ENCODE measurements at regions not wholly inside any gene's neighbourhood (a gene's known extent, or its start where the extent isn't known, plus 50 kb on each side); places are given as distances from the start of the nearest gene placed in this dataset.

- no peaks in the 10 kb centered on the region for H3K36me3 ChIP-seq (ENCODE audit: control insufficient read depth in 1 of 2, insufficient read depth in 2 of 2, low read length in 2 of 2)
- H3K27me3 ChIP-seq (ENCODE audit: control insufficient read depth in 1 of 2, insufficient read depth in 2 of 2, low read length in 2 of 2) = no peaks in the 10 kb centered on the region
- no peak overlapping the region for H3K27ac ChIP-seq (ENCODE audit: low read depth, low read length)
- H3K9ac ChIP-seq (ENCODE audit: low read depth in 1 of 2, low read length in 2 of 2) = no peak overlapping the region
- H3K4me3 ChIP-seq (ENCODE audit: low read depth in 1 of 2, low read length in 2 of 2) = no peak overlapping the region
- no peaks in the 10 kb centered on the region for H3K9me3 ChIP-seq (ENCODE audit: control insufficient read depth in 1 of 2, low read length in 2 of 2)
- H3K4me1 ChIP-seq (ENCODE audit: control insufficient read depth in 1 of 2, insufficient read depth in 2 of 2, low read length in 2 of 2) = no peaks in the 10 kb centered on the region
Measured at GRCh38 chr12:90100579-90100978, 391.9 kb upstream of the ATP2B1 start.

- no peak overlapping the region for H3K9ac ChIP-seq (ENCODE audit: low read depth in 1 of 2, low read length in 2 of 2)
- no peaks in the 10 kb centered on the region for H3K36me3 ChIP-seq (ENCODE audit: control insufficient read depth in 1 of 2, insufficient read depth in 2 of 2, low read length in 2 of 2)
- H3K27me3 ChIP-seq (ENCODE audit: control insufficient read depth in 1 of 2, insufficient read depth in 2 of 2, low read length in 2 of 2) = no peaks in the 10 kb centered on the region
- no peaks in the 10 kb centered on the region for H3K4me1 ChIP-seq (ENCODE audit: control insufficient read depth in 1 of 2, insufficient read depth in 2 of 2, low read length in 2 of 2)
- no peak overlapping the region for H3K4me3 ChIP-seq (ENCODE audit: low read depth in 1 of 2, low read length in 2 of 2)
- H3K27ac ChIP-seq (ENCODE audit: low read depth, low read length) = no peak overlapping the region
- no peaks in the 10 kb centered on the region for H3K9me3 ChIP-seq (ENCODE audit: control insufficient read depth in 1 of 2, low read length in 2 of 2)
Measured at GRCh38 chr12:90099288-90099687, 390.6 kb upstream of the ATP2B1 start.

GRCh38 chr12:90098132-90098779 lies 389.6 kb upstream of the ATP2B1 start:
- Histone ChIP-seq H3K9me3 (ENCODE audit: control insufficient read depth in 1 of 2, low read length in 2 of 2) (no peaks in the 10 kb centered on the region), H3K27me3 (ENCODE audit: control insufficient read depth in 1 of 2, insufficient read depth in 2 of 2, low read length in 2 of 2) (no peaks in the 10 kb centered on the region), H3K4me1 (ENCODE audit: control insufficient read depth in 1 of 2, insufficient read depth in 2 of 2, low read length in 2 of 2) (no peaks in the 10 kb centered on the region), H3K27ac (ENCODE audit: low read depth, low read length) (no peak overlapping the region), H3K9ac (ENCODE audit: low read depth in 1 of 2, low read length in 2 of 2) (no peak overlapping the region), H3K4me3 (ENCODE audit: low read depth in 1 of 2, low read length in 2 of 2) (no peak overlapping the region), H3K36me3 (ENCODE audit: control insufficient read depth in 1 of 2, insufficient read depth in 2 of 2, low read length in 2 of 2) (no peaks in the 10 kb centered on the region)

- no peak overlapping the region for H3K27ac ChIP-seq (ENCODE audit: low read depth, low read length)
- H3K4me1 ChIP-seq (ENCODE audit: control insufficient read depth in 1 of 2, insufficient read depth in 2 of 2, low read length in 2 of 2) = peaks cover 8 to 9% of the 10 kb centered on the region in 2 donors
- no peak overlapping the region for H3K4me3 ChIP-seq (ENCODE audit: low read depth in 1 of 2, low read length in 2 of 2)
- H3K9me3 ChIP-seq (ENCODE audit: control insufficient read depth in 1 of 2, low read length in 2 of 2) = no peaks in the 10 kb centered on the region
- H3K9ac ChIP-seq (ENCODE audit: low read depth in 1 of 2, low read length in 2 of 2) = no peak overlapping the region
- H3K36me3 ChIP-seq (ENCODE audit: control insufficient read depth in 1 of 2, insufficient read depth in 2 of 2, low read length in 2 of 2) = no peaks in the 10 kb centered on the region
- no peaks in the 10 kb centered on the region for H3K27me3 ChIP-seq (ENCODE audit: control insufficient read depth in 1 of 2, insufficient read depth in 2 of 2, low read length in 2 of 2)
Measured at GRCh38 chr12:90091809-90092208, 383.2 kb upstream of the ATP2B1 start.

- H3K27ac ChIP-seq (ENCODE audit: low read depth, low read length) = no peak overlapping the region
Measured at GRCh38 chr12:90090929-90091651, 382.5 kb upstream of the ATP2B1 start.

GRCh38 chr12:90086281-90086680 lies 377.6 kb upstream of the ATP2B1 start:
- H3K4me1 ChIP-seq (ENCODE audit: control insufficient read depth in 1 of 2, insufficient read depth in 2 of 2, low read length in 2 of 2) = peaks cover 3% of the 10 kb centered on the region in 2 donors
- H3K27me3 ChIP-seq (ENCODE audit: control insufficient read depth in 1 of 2, insufficient read depth in 2 of 2, low read length in 2 of 2) = no peaks in the 10 kb centered on the region
- H3K4me3 ChIP-seq (ENCODE audit: low read depth in 1 of 2, low read length in 2 of 2) = no peak overlapping the region
- no peak overlapping the region for H3K27ac ChIP-seq (ENCODE audit: low read depth, low read length)
- no peaks in the 10 kb centered on the region for H3K9me3 ChIP-seq (ENCODE audit: control insufficient read depth in 1 of 2, low read length in 2 of 2)
- H3K36me3 ChIP-seq (ENCODE audit: control insufficient read depth in 1 of 2, insufficient read depth in 2 of 2, low read length in 2 of 2) = no peaks in the 10 kb centered on the region
- H3K9ac ChIP-seq (ENCODE audit: low read depth in 1 of 2, low read length in 2 of 2) = no peak overlapping the region

More at GRCh38 chr12:90090929-90091651, 382.5 kb upstream of the ATP2B1 start:
- H3K9ac ChIP-seq (ENCODE audit: low read depth in 1 of 2, low read length in 2 of 2) = no peak overlapping the region
- no peaks in the 10 kb centered on the region for H3K9me3 ChIP-seq (ENCODE audit: control insufficient read depth in 1 of 2, low read length in 2 of 2)
- H3K27me3 ChIP-seq (ENCODE audit: control insufficient read depth in 1 of 2, insufficient read depth in 2 of 2, low read length in 2 of 2) = no peaks in the 10 kb centered on the region
- H3K4me1 ChIP-seq (ENCODE audit: control insufficient read depth in 1 of 2, insufficient read depth in 2 of 2, low read length in 2 of 2) = peaks cover 8 to 9% of the 10 kb centered on the region in 2 donors
- H3K36me3 ChIP-seq (ENCODE audit: control insufficient read depth in 1 of 2, insufficient read depth in 2 of 2, low read length in 2 of 2) = no peaks in the 10 kb centered on the region
- no peak overlapping the region for H3K4me3 ChIP-seq (ENCODE audit: low read depth in 1 of 2, low read length in 2 of 2)

- Histone ChIP-seq H3K9ac (ENCODE audit: low read depth in 1 of 2, low read length in 2 of 2) (no peak overlapping the region), H3K27ac (ENCODE audit: low read depth, low read length) (no peak overlapping the region), H3K4me3 (ENCODE audit: low read depth in 1 of 2, low read length in 2 of 2) (no peak overlapping the region), H3K27me3 (ENCODE audit: control insufficient read depth in 1 of 2, insufficient read depth in 2 of 2, low read length in 2 of 2) (no peaks in the 10 kb centered on the region), H3K36me3 (ENCODE audit: control insufficient read depth in 1 of 2, insufficient read depth in 2 of 2, low read length in 2 of 2) (no peaks in the 10 kb centered on the region), H3K4me1 (ENCODE audit: control insufficient read depth in 1 of 2, insufficient read depth in 2 of 2, low read length in 2 of 2) (no peaks in the 10 kb centered on the region), H3K9me3 (ENCODE audit: control insufficient read depth in 1 of 2, low read length in 2 of 2) (no peaks in the 10 kb centered on the region)
Measured at GRCh38 chr12:90085494-90086274, 377.0 kb upstream of the ATP2B1 start.

GRCh38 chr12:90084018-90084417 lies 375.4 kb upstream of the ATP2B1 start:
- Histone ChIP-seq H3K27me3 (ENCODE audit: control insufficient read depth in 1 of 2, insufficient read depth in 2 of 2, low read length in 2 of 2) (no peaks in the 10 kb centered on the region), H3K9ac (ENCODE audit: low read depth in 1 of 2, low read length in 2 of 2) (no peak overlapping the region), H3K4me1 (ENCODE audit: control insufficient read depth in 1 of 2, insufficient read depth in 2 of 2, low read length in 2 of 2) (no peaks in the 10 kb centered on the region), H3K27ac (ENCODE audit: low read depth, low read length) (no peak overlapping the region), H3K4me3 (ENCODE audit: low read depth in 1 of 2, low read length in 2 of 2) (no peak overlapping the region), H3K36me3 (ENCODE audit: control insufficient read depth in 1 of 2, insufficient read depth in 2 of 2, low read length in 2 of 2) (no peaks in the 10 kb centered on the region), H3K9me3 (ENCODE audit: control insufficient read depth in 1 of 2, low read length in 2 of 2) (no peaks in the 10 kb centered on the region)

GRCh38 chr12:90080616-90081015 lies 372.0 kb upstream of the ATP2B1 start:
- Histone ChIP-seq H3K9ac (ENCODE audit: low read depth in 1 of 2, low read length in 2 of 2) (no peak overlapping the region), H3K4me1 (ENCODE audit: control insufficient read depth in 1 of 2, insufficient read depth in 2 of 2, low read length in 2 of 2) (no peaks in the 10 kb centered on the region), H3K27ac (ENCODE audit: low read depth, low read length) (no peak overlapping the region), H3K36me3 (ENCODE audit: control insufficient read depth in 1 of 2, insufficient read depth in 2 of 2, low read length in 2 of 2) (no peaks in the 10 kb centered on the region), H3K27me3 (ENCODE audit: control insufficient read depth in 1 of 2, insufficient read depth in 2 of 2, low read length in 2 of 2) (no peaks in the 10 kb centered on the region), H3K9me3 (ENCODE audit: control insufficient read depth in 1 of 2, low read length in 2 of 2) (no peaks in the 10 kb centered on the region), H3K4me3 (ENCODE audit: low read depth in 1 of 2, low read length in 2 of 2) (no peak overlapping the region)

- Histone ChIP-seq H3K9me3 (ENCODE audit: control insufficient read depth in 1 of 2, low read length in 2 of 2) (no peaks in the 10 kb centered on the region), H3K27ac (ENCODE audit: low read depth, low read length) (no peak overlapping the region), H3K4me1 (ENCODE audit: control insufficient read depth in 1 of 2, insufficient read depth in 2 of 2, low read length in 2 of 2) (no peaks in the 10 kb centered on the region), H3K27me3 (ENCODE audit: control insufficient read depth in 1 of 2, insufficient read depth in 2 of 2, low read length in 2 of 2) (no peaks in the 10 kb centered on the region), H3K4me3 (ENCODE audit: low read depth in 1 of 2, low read length in 2 of 2) (no peak overlapping the region), H3K36me3 (ENCODE audit: control insufficient read depth in 1 of 2, insufficient read depth in 2 of 2, low read length in 2 of 2) (no peaks in the 10 kb centered on the region), H3K9ac (ENCODE audit: low read depth in 1 of 2, low read length in 2 of 2) (no peak overlapping the region)
Measured at GRCh38 chr12:90079529-90080210, 371.0 kb upstream of the ATP2B1 start.

Measured in duodenal mucosa (tissue), 2 donors.